HCT116 (cell line): ENCODE measurements at regions not wholly inside any gene's neighbourhood (a gene's known extent, or its start where the extent isn't known, plus 50 kb on each side); places are given as distances from the start of the nearest gene placed in this dataset.

Experiments used
- ATAC-seq: fragments of 200-7000 bp; cut with Tn5 transposase; 2 replicates; pipeline ENCODE4 v1.9.1; 2020; ENCODE audit warnings: mild to moderate bottlenecking, moderate library complexity
- BruUV-seq: library from RNA; stranded (reverse); fragments of 400-500 nt; replicated peaks from 2 replicates; lab custom pipeline; 2021; lab: Mats Ljungman, UMichigan
- CTCF ChIA-PET: fragments of 300-600 bp; sonication (Branson Sonifier 250); formaldehyde crosslinking; loops from one replicate; lab custom pipeline; 2021; ENCODE audit warnings: antibody characterized with exemption; lab: Charles Lee
- POLR2A ChIA-PET: fragments of 300-600, 350-600 bp; sonication (Branson Sonifier 250); formaldehyde crosslinking; loops from one replicate; lab custom pipeline; 2021; ENCODE audit warnings: antibody characterized with exemption; lab: Charles Lee
- RAD21 ChIA-PET, 2 experiments: fragments of 300-600 bp; sonication (Branson Sonifier 250); formaldehyde crosslinking; loops; one replicate each; lab custom pipeline; 2023; ENCODE audit warnings: low total read pairs in 2 of 2; ENCODE audit not compliant: uncharacterized antibody in 2 of 2, unreplicated experiment in 2 of 2, low non-redundant PET in 1 of 2; lab: Charles Lee
- DNase-seq: peaks from one replicate; pipeline ENCODE4 v3.0.0-alpha.2; 2010; ENCODE audit warnings: low read depth, low spot score
- H2AFZ ChIP-seq: fragments of 200-600 bp; shearing (Covaris generic), sonication (generic); 2 replicates; pipeline ENCODE4 v1.6.1; 2017; ENCODE audit warnings: low read depth, mixed run types, mixed read lengths, antibody characterized with exemption, low read length; ENCODE audit not compliant: poor library complexity, severe bottlenecking
- H3K27ac ChIP-seq: 2 replicates; pipeline ENCODE4 v1.5.1; 2012; ENCODE audit warnings: low read depth, low read length
- H3K27me3 ChIP-seq: fragments of 200-600 bp; sonication (generic); 2 replicates; pipeline ENCODE4 v1.6.1; 2016; ENCODE audit warnings: mixed run types, low read length, mixed read lengths; ENCODE audit not compliant: insufficient read depth
- H3K36me3 ChIP-seq, 2 experiments: fragments of 200-500 bp in 1 of 2; fragments of 200-600 bp in 1 of 2; sonication (Bioruptor generic) in 1 of 2; sonication (generic) in 1 of 2; 2 replicates each; pipeline versions ENCODE4 v1.5.1 to v1.6.1; 2014 to 2016; ENCODE audit warnings: low read length in 2 of 2, inconsistent platforms in 1 of 2, mixed read lengths in 1 of 2, mixed run types in 1 of 2; ENCODE audit not compliant: insufficient read depth in 2 of 2, control insufficient read depth in 1 of 2
- H3K4me1 ChIP-seq, 2 experiments: fragments of 200-600 bp in 1 of 2; sonication (generic) in 1 of 2; 2 replicates each; pipeline versions ENCODE4 v1.5.1 to v1.6.1; 2012 to 2017; ENCODE audit warnings: low read length in 2 of 2, inconsistent platforms in 1 of 2, mild to moderate bottlenecking in 1 of 2, mixed read lengths in 1 of 2, mixed run types in 1 of 2, moderate library complexity in 1 of 2; ENCODE audit not compliant: insufficient read depth in 2 of 2, control insufficient read depth in 1 of 2
- H3K4me2 ChIP-seq: fragments of 200-600 bp; sonication (generic); 2 replicates; pipeline ENCODE4 v1.6.1; 2017; ENCODE audit warnings: mixed run types, low read length, mixed read lengths
- H3K4me3 ChIP-seq, 2 experiments: fragments of 200-600 bp in 1 of 2; sonication (generic) in 1 of 2; replicated peaks in 1 of 2; 2 replicates each; pipeline ENCODE4 v1.5.1; 2011 to 2016; ENCODE audit warnings: low read length in 2 of 2, control low read depth in 1 of 2, low read depth in 1 of 2, mild to moderate bottlenecking in 1 of 2, mixed read lengths in 1 of 2, mixed run types in 1 of 2
- H3K79me2 ChIP-seq: fragments of 200-600 bp; sonication (generic); 2 replicates; pipeline ENCODE4 v1.6.1; 2017; ENCODE audit warnings: mild to moderate bottlenecking, mixed run types, low read length, moderate library complexity, mixed read lengths; ENCODE audit not compliant: insufficient read depth
- H3K9ac ChIP-seq: fragments of 200-600 bp; sonication (generic); 2 replicates; pipeline ENCODE4 v1.6.1; 2016; ENCODE audit warnings: low read length, mixed read lengths
- H3K9me2 ChIP-seq: fragments of 200-600 bp; sonication (generic), shearing (Covaris generic); 2 replicates; pipeline ENCODE4 v1.6.1; 2017; ENCODE audit warnings: mixed run types, mild to moderate bottlenecking, moderate library complexity; ENCODE audit not compliant: insufficient read depth
- H3K9me3 ChIP-seq, 2 experiments: fragments of 200-500 bp in 1 of 2; fragments of 200-600 bp in 1 of 2; sonication (Bioruptor generic) in 1 of 2; sonication (generic) in 1 of 2; 2 replicates each; pipeline ENCODE4 v1.6.1; 2014 to 2017; ENCODE audit warnings: low read length in 2 of 2, mixed read lengths in 2 of 2, inconsistent platforms in 1 of 2, low read depth in 1 of 2, mild to moderate bottlenecking in 1 of 2, mixed run types in 1 of 2, moderate library complexity in 1 of 2; ENCODE audit not compliant: control insufficient read depth in 1 of 2, insufficient read depth in 1 of 2
- H4K20me1 ChIP-seq: fragments of 200-600 bp; sonication (generic), shearing (Covaris generic); 2 replicates; pipeline ENCODE4 v1.6.1; 2017; ENCODE audit warnings: mixed run types, mild to moderate bottlenecking, moderate library complexity; ENCODE audit not compliant: insufficient read depth
- ATF3 ChIP-seq: IDR thresholded peaks from 2 replicates; pipeline ENCODE4 v1.6.1; 2012
- CEBPB ChIP-seq: IDR thresholded peaks from 2 replicates; pipeline ENCODE4 v1.6.1; 2012; ENCODE audit warnings: low read depth
- CTCF ChIP-seq, 3 experiments: fragments of 200-600 bp in 1 of 3; sonication (generic) in 1 of 3; IDR thresholded peaks in 2 of 3; conservative IDR thresholded peaks in 1 of 3; 2 replicates each; pipeline ENCODE4 v1.5.1; 2012 to 2017; ENCODE audit warnings: low read depth in 2 of 3, low read length in 2 of 3, antibody characterized with exemption in 1 of 3, borderline replicate concordance in 1 of 3, control low read depth in 1 of 3, mild to moderate bottlenecking in 1 of 3, mixed read lengths in 1 of 3, mixed run types in 1 of 3, moderate library complexity in 1 of 3; ENCODE audit not compliant: insufficient read depth in 1 of 3
- EGR1 ChIP-seq: IDR thresholded peaks from 2 replicates; pipeline ENCODE4 v1.6.1; 2012; ENCODE audit warnings: low read depth
- EZH2 ChIP-seq: fragments of 200-600 bp; sonication (generic); IDR thresholded peaks from 2 replicates; pipeline ENCODE4 v1.6.1; 2017; ENCODE audit warnings: antibody characterized with exemption, mixed run types
- EZH2phosphoT487 ChIP-seq: fragments of 200-600 bp; IDR thresholded peaks from 2 replicates; pipeline ENCODE4 v1.6.1; 2018; ENCODE audit warnings: antibody characterized with exemption, borderline replicate concordance
- JUND ChIP-seq: IDR thresholded peaks from 2 replicates; pipeline ENCODE4 v1.6.1; 2012
- MAX ChIP-seq: IDR thresholded peaks from 2 replicates; pipeline ENCODE4 v1.6.1; 2012
- POLR2AphosphoS5 ChIP-seq: IDR thresholded peaks from 2 replicates; pipeline ENCODE4 v1.6.1; 2011; ENCODE audit warnings: mild to moderate bottlenecking, low read depth, low read length, moderate library complexity
- SP1 ChIP-seq: IDR thresholded peaks from 2 replicates; pipeline ENCODE4 v1.6.1; 2012; ENCODE audit warnings: low read depth
- SRF ChIP-seq: IDR thresholded peaks from 2 replicates; pipeline ENCODE4 v1.6.1; 2012; ENCODE audit warnings: low read depth
- YY1 ChIP-seq: IDR thresholded peaks from 2 replicates; pipeline ENCODE4 v1.6.1; 2011; ENCODE audit warnings: low read length, low read depth, moderate library complexity, mild to moderate bottlenecking; ENCODE audit not compliant: insufficient replicate concordance; ENCODE audit errors: extremely low read depth
- ZBTB33 ChIP-seq: IDR thresholded peaks from 2 replicates; pipeline ENCODE4 v1.6.1; 2011; ENCODE audit warnings: mild to moderate bottlenecking, low read length, moderate library complexity; ENCODE audit not compliant: insufficient replicate concordance; ENCODE audit errors: extremely low read depth
- ZFX ChIP-seq: fragments of 450-650 bp; IDR thresholded peaks from 2 replicates; pipeline ENCODE4 v1.6.1; 2017
- intact Hi-C: fragments of 100-400 bp; cut with micrococcal nuclease; formaldehyde crosslinking; loops from 2 replicates; pipeline ENCODE4 v1.10.0; 2022

- POLR2A ChIA-PET: no interaction called here
- intact Hi-C loops: no loop called here
- no peaks in the 10 kb centered on the region for H3K36me3 ChIP-seq
- H3K4me3 ChIP-seq: no peak overlapping the region
- H3K9me2 ChIP-seq: no peaks in the 10 kb centered on the region
- no peaks in the 10 kb centered on the region for H4K20me1 ChIP-seq
- no peaks in the 10 kb centered on the region for H3K79me2 ChIP-seq
- RAD21 ChIA-PET: no interaction called here
- CTCF ChIA-PET: no interaction called here
- no peaks in the 10 kb centered on the region for H3K4me1 ChIP-seq
- H3K9me3 ChIP-seq: no peaks in the 10 kb centered on the region
- H3K4me2 ChIP-seq: no peak overlapping the region
- no peak for ATAC-seq
- no TSS peak for BruUV-seq
- H2AFZ ChIP-seq: no peak overlapping the region
- H3K27ac ChIP-seq: no peak overlapping the region
- TF ChIP-seq ATF3 (no peak), SP1 (no peak), EZH2phosphoT487 (no peak), JUND (no peak), EGR1 (no peak), YY1 (no peak), EZH2 (no peak), ZFX (no peak), CTCF (IDR thresholded peaks at IDR 0.05 in 2 of 3, conservative IDR thresholded peaks at IDR 0.05 in 1 of 3; ENCODE audit: borderline replicate concordance in 1 of 3, insufficient read depth in 1 of 3, low read depth in 2 of 3, low read length in 2 of 3) (no peak)
- DNase-seq: no peak
- no peak overlapping the region for H3K9ac ChIP-seq
- H3K27me3 ChIP-seq: no peaks in the 10 kb centered on the region
Observed at GRCh38 chr1:184319879-184320278, 67.0 kb upstream of the C1orf21 start.

GRCh38 chr1:184322253-184322652, 64.6 kb upstream of the C1orf21 start:
- H3K9me3 ChIP-seq: no peaks in the 10 kb centered on the region
- BruUV-seq: no TSS peak
- no peaks in the 10 kb centered on the region for H3K9me2 ChIP-seq
- ATAC-seq (no peak), DNase-seq (no peak)
- no peaks in the 10 kb centered on the region for H4K20me1 ChIP-seq
- CTCF ChIA-PET: no interaction called here
- H3K4me1 ChIP-seq: no peaks in the 10 kb centered on the region
- H3K4me2 ChIP-seq: no peak overlapping the region
- no peak overlapping the region for H3K4me3 ChIP-seq
- no peaks in the 10 kb centered on the region for H3K36me3 ChIP-seq
- H3K27ac ChIP-seq: no peak overlapping the region
- no peak overlapping the region for H3K9ac ChIP-seq
- RAD21 ChIA-PET: no interaction called here
- no peak overlapping the region for H2AFZ ChIP-seq
- POLR2A ChIA-PET: no interaction called here
- H3K79me2 ChIP-seq: no peaks in the 10 kb centered on the region
- H3K27me3 ChIP-seq: no peaks in the 10 kb centered on the region
- intact Hi-C loops: loop anchor here (1.0 kb wide), 1 partner anchor 8 kb away; no protein-coding TSS in a partner anchor
- no peak for TF ChIP-seq MAX
- TF ChIP-seq POLR2AphosphoS5: no peak
- no peak for TF ChIP-seq EZH2phosphoT487
- no peak for TF ChIP-seq SRF
- no peak for TF ChIP-seq CEBPB
- TF ChIP-seq YY1: no peak
- no peak for TF ChIP-seq ZFX
- no peak for TF ChIP-seq ZBTB33
- TF ChIP-seq EGR1: no peak
